ENCODE measurements at regions not wholly inside any gene's neighbourhood (a gene's known extent, or its start where the extent isn't known, plus 50 kb on each side); places are given as distances from the start of the nearest gene placed in this dataset.

DNA sequence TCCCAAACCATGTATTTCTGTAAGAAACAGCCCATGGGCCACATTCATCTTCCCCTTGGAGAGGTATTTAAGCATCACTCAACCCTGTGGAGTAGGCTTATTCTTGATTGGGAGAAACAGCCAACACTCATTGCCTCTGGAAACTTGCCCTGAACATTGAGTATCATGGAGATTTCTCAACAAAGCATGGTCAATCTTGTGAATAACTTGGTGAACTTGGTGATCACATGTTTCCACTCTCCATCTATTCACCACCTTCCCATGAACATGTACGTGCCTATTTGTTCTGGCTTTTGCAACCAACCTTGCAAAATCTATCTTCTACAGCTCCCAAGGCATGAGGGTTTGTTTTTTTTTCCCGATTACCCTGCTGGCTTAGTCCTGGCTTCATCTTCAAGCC, 163.2 kb downstream of the PAH start:
- no peak for TF ChIP-seq POLR2A (IDR thresholded peaks at IDR 0.05; ENCODE audit: low read length)
- TF ChIP-seq GATA1 (IDR thresholded peaks at IDR 0.05; ENCODE audit: low read depth, low read length) = no peak

Data from erythroblast (primary cell).